Neural cell (in vitro differentiated cells): ENCODE measurements at regions not wholly inside any gene's neighbourhood (a gene's known extent, or its start where the extent isn't known, plus 50 kb on each side); places are given as distances from the start of the nearest gene placed in this dataset.

Experiments
- H2AFZ ChIP-seq: fragments of 200-600, 300-800 bp; sonication (generic), shearing (Covaris generic); 2 replicates; pipeline ENCODE4 v1.6.0; 2014; ENCODE audit warnings: low read depth, mild to moderate bottlenecking, antibody characterized with exemption, low read length, moderate library complexity
- H3F3A ChIP-seq: fragments of 200-600 bp; shearing (Covaris generic); 2 replicates; pipeline ENCODE4 v1.6.1; 2016; ENCODE audit warnings: mild to moderate bottlenecking, moderate library complexity, mixed read lengths, antibody characterized with exemption, low read length; ENCODE audit not compliant: insufficient read depth, poor library complexity, severe bottlenecking
- H3K27ac ChIP-seq: fragments of 200-600, 300-800 bp; sonication (generic), shearing (Covaris generic); 2 replicates; pipeline ENCODE4 v1.5.1; 2014; ENCODE audit warnings: mild to moderate bottlenecking, low read length, moderate library complexity
- H3K27me3 ChIP-seq: fragments of 300-800, 200-600 bp; sonication (generic), shearing (Covaris generic); 2 replicates; pipeline ENCODE4 v1.6.0; 2014; ENCODE audit warnings: mild to moderate bottlenecking, low read depth, low read length, moderate library complexity; ENCODE audit not compliant: insufficient read depth
- H3K36me3 ChIP-seq: fragments of 300-800, 200-600 bp; sonication (generic), shearing (Covaris generic); 2 replicates; pipeline ENCODE4 v1.5.1; 2014; ENCODE audit warnings: mild to moderate bottlenecking, antibody characterized with exemption, low read length, moderate library complexity; ENCODE audit not compliant: insufficient read depth
- H3K4me2 ChIP-seq: fragments of 300-800, 200-600 bp; sonication (generic), shearing (Covaris generic); 2 replicates; pipeline ENCODE4 v1.6.0; 2014; ENCODE audit warnings: mild to moderate bottlenecking, low read length
- H3K4me3 ChIP-seq: fragments of 300-800, 200-600 bp; sonication (generic), shearing (Covaris generic); 2 replicates; pipeline ENCODE4 v1.5.1; 2014; ENCODE audit warnings: mild to moderate bottlenecking, low read length, moderate library complexity
- H3K79me2 ChIP-seq: fragments of 200-600 bp; shearing (Covaris generic); replicated peaks from 2 replicates; pipeline ENCODE4 v1.6.0; 2014; ENCODE audit warnings: mild to moderate bottlenecking, low read length, moderate library complexity; ENCODE audit not compliant: insufficient read depth
- H3K9ac ChIP-seq: fragments of 300-800, 200-600 bp; sonication (generic), shearing (Covaris generic); 2 replicates; pipeline ENCODE4 v1.6.1; 2016; ENCODE audit warnings: mild to moderate bottlenecking, low read length, mixed read lengths
- H3K9me2 ChIP-seq: fragments of 200-600 bp; shearing (Covaris generic); 2 replicates; pipeline ENCODE4 v1.6.1; 2016; ENCODE audit warnings: mild to moderate bottlenecking, low read length, mixed read lengths; ENCODE audit not compliant: insufficient read depth
- H3K9me3 ChIP-seq: fragments of 200-600, 300-800 bp; sonication (generic), shearing (Covaris generic); 2 replicates; pipeline ENCODE4 v1.6.1; 2016; ENCODE audit warnings: mild to moderate bottlenecking, mixed run types, low read length, moderate library complexity, mixed read lengths
- H4K20me1 ChIP-seq: fragments of 200-600 bp; shearing (Covaris generic); 2 replicates; pipeline ENCODE4 v1.6.1; 2016; ENCODE audit warnings: mild to moderate bottlenecking, mixed run types; ENCODE audit not compliant: insufficient read depth
- EP300 ChIP-seq: fragments of 450-650 bp; conservative IDR thresholded peaks from 2 replicates; pipeline ENCODE4 v1.6.1; 2014; ENCODE audit warnings: antibody characterized with exemption, mild to moderate bottlenecking, moderate library complexity; ENCODE audit not compliant: poor library complexity, severe bottlenecking
- EZH2 ChIP-seq: fragments of 200-600, 300-800 bp; shearing (Covaris generic), sonication (generic); IDR thresholded peaks from 2 replicates; pipeline ENCODE4 v1.6.1; 2014; ENCODE audit warnings: antibody characterized with exemption, low read length, borderline replicate concordance, mild to moderate bottlenecking; ENCODE audit not compliant: insufficient read depth, poor library complexity, severe bottlenecking
- MXI1 ChIP-seq: fragments of 450-650 bp; conservative IDR thresholded peaks from 2 replicates; pipeline ENCODE4 v1.6.1; 2014; ENCODE audit warnings: antibody characterized with exemption, mild to moderate bottlenecking; ENCODE audit not compliant: poor library complexity, severe bottlenecking
- POLR2AphosphoS5 ChIP-seq: IDR thresholded peaks from 2 replicates; pipeline ENCODE4 v1.6.1; 2012
- RAD21 ChIP-seq: fragments of 450-650 bp; conservative IDR thresholded peaks from 2 replicates; pipeline ENCODE4 v1.6.1; 2014; ENCODE audit warnings: antibody characterized with exemption, mild to moderate bottlenecking, moderate library complexity
- SMC3 ChIP-seq: fragments of 450-650 bp; conservative IDR thresholded peaks from 2 replicates; pipeline ENCODE4 v1.6.1; 2014; ENCODE audit warnings: antibody characterized with exemption, mild to moderate bottlenecking, moderate library complexity; ENCODE audit not compliant: poor library complexity
- TAF1 ChIP-seq: IDR thresholded peaks from 2 replicates; pipeline ENCODE4 v1.6.1; 2012; ENCODE audit warnings: low read depth
- TF ChIP-seq, protein P1 (sequence below): fragments of 450-650 bp; IDR thresholded peaks from 2 replicates; pipeline ENCODE4 v1.5.1; 2014; ENCODE audit warnings: antibody characterized with exemption, mild to moderate bottlenecking, moderate library complexity; ENCODE audit not compliant: poor library complexity, severe bottlenecking
- TF ChIP-seq, protein P2 (sequence below): IDR thresholded peaks from 2 replicates; pipeline ENCODE4 v1.6.1; 2012; ENCODE audit warnings: borderline replicate concordance

DNA sequence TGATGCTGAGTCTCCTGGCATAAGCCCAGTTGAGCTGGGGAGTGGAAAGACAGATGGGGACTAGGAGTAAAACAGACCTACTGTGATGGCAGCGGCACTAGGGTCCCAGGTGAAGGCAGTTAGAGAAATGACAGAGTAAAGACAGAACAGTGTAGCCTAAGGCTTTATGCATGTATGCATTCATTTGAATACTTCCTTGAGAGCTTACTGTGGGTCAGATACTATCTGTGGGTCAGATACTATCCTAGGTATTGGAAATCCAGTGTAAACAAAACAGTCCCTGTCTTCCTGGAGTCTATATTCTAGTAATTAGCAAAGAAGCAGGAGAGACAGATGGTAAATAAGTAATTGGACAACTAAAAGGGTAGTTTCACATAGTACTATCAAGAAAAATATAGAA, 73.7 kb upstream of the LRCH1 start:
- H3K9ac ChIP-seq = no peak overlapping the region
- no peaks in the 10 kb centered on the region for H3K9me2 ChIP-seq
- H3K9me3 ChIP-seq = no peaks in the 10 kb centered on the region
- no peaks in the 10 kb centered on the region for H3K27me3 ChIP-seq
- TF ChIP-seq EP300 (no peak), TAF1 (no peak), EZH2 (no peak), MXI1 (no peak), RAD21 (no peak), SMC3 (no peak), POLR2AphosphoS5 (no peak)
- TF ChIP-seq, protein P1, sequence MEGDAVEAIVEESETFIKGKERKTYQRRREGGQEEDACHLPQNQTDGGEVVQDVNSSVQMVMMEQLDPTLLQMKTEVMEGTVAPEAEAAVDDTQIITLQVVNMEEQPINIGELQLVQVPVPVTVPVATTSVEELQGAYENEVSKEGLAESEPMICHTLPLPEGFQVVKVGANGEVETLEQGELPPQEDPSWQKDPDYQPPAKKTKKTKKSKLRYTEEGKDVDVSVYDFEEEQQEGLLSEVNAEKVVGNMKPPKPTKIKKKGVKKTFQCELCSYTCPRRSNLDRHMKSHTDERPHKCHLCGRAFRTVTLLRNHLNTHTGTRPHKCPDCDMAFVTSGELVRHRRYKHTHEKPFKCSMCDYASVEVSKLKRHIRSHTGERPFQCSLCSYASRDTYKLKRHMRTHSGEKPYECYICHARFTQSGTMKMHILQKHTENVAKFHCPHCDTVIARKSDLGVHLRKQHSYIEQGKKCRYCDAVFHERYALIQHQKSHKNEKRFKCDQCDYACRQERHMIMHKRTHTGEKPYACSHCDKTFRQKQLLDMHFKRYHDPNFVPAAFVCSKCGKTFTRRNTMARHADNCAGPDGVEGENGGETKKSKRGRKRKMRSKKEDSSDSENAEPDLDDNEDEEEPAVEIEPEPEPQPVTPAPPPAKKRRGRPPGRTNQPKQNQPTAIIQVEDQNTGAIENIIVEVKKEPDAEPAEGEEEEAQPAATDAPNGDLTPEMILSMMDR = no peak
- TF ChIP-seq, protein P2, sequence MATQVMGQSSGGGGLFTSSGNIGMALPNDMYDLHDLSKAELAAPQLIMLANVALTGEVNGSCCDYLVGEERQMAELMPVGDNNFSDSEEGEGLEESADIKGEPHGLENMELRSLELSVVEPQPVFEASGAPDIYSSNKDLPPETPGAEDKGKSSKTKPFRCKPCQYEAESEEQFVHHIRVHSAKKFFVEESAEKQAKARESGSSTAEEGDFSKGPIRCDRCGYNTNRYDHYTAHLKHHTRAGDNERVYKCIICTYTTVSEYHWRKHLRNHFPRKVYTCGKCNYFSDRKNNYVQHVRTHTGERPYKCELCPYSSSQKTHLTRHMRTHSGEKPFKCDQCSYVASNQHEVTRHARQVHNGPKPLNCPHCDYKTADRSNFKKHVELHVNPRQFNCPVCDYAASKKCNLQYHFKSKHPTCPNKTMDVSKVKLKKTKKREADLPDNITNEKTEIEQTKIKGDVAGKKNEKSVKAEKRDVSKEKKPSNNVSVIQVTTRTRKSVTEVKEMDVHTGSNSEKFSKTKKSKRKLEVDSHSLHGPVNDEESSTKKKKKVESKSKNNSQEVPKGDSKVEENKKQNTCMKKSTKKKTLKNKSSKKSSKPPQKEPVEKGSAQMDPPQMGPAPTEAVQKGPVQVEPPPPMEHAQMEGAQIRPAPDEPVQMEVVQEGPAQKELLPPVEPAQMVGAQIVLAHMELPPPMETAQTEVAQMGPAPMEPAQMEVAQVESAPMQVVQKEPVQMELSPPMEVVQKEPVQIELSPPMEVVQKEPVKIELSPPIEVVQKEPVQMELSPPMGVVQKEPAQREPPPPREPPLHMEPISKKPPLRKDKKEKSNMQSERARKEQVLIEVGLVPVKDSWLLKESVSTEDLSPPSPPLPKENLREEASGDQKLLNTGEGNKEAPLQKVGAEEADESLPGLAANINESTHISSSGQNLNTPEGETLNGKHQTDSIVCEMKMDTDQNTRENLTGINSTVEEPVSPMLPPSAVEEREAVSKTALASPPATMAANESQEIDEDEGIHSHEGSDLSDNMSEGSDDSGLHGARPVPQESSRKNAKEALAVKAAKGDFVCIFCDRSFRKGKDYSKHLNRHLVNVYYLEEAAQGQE = no peak
- no peaks in the 10 kb centered on the region for H3F3A ChIP-seq
- no peaks in the 10 kb centered on the region for H3K36me3 ChIP-seq
- H2AFZ ChIP-seq = no peak overlapping the region
- H3K79me2 ChIP-seq = no peaks in the 10 kb centered on the region
- H3K27ac ChIP-seq = no peak overlapping the region
- no peak overlapping the region for H3K4me3 ChIP-seq
- no peaks in the 10 kb centered on the region for H4K20me1 ChIP-seq
- H3K4me2 ChIP-seq = no peak overlapping the region

DNA sequence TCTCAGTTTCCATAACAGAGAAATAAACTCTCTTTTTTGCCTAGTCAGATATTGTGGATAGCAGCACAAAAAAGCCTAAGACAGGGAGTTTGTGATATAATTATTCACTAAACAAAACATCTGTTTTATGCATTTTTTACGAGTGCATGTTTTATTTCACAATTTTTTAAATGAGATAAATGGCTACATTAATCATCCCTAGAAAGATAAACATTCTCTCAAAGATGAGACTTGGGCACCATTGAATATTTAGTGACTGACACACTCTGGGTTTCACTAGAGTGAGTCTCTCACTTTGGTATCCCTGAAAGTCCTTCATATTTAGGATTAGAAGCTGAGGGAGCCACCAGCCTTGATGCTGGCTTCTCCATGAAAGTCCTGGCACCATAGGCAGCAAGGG, 74.3 kb upstream of the LRCH1 start:
- Histone ChIP-seq H2AFZ (no peak overlapping the region), H3K4me3 (no peak overlapping the region), H3K79me2 (no peaks in the 10 kb centered on the region), H4K20me1 (no peaks in the 10 kb centered on the region), H3K9me2 (no peaks in the 10 kb centered on the region), H3F3A (no peaks in the 10 kb centered on the region), H3K36me3 (no peaks in the 10 kb centered on the region), H3K9me3 (no peaks in the 10 kb centered on the region), H3K27me3 (no peaks in the 10 kb centered on the region), H3K27ac (no peak overlapping the region), H3K9ac (no peak overlapping the region), H3K4me2 (no peak overlapping the region)
- TF ChIP-seq, protein P2 = no peak
- TF ChIP-seq SMC3 = no peak
- no peak for TF ChIP-seq POLR2AphosphoS5
- TF ChIP-seq EP300 = no peak
- TF ChIP-seq, protein P1 = no peak
- no peak for TF ChIP-seq TAF1
- TF ChIP-seq EZH2 = no peak
- TF ChIP-seq MXI1 = no peak
- no peak for TF ChIP-seq RAD21
